ENCODE measurements at regions not wholly inside any gene's neighbourhood (a gene's known extent, or its start where the extent isn't known, plus 50 kb on each side); places are given as distances from the start of the nearest gene placed in this dataset.
"Not testable (repeated sequence)": the region's sequence is repeated elsewhere in the genome, so short reads cannot be mapped to it uniquely, and the experiment has no call there.

DNA sequence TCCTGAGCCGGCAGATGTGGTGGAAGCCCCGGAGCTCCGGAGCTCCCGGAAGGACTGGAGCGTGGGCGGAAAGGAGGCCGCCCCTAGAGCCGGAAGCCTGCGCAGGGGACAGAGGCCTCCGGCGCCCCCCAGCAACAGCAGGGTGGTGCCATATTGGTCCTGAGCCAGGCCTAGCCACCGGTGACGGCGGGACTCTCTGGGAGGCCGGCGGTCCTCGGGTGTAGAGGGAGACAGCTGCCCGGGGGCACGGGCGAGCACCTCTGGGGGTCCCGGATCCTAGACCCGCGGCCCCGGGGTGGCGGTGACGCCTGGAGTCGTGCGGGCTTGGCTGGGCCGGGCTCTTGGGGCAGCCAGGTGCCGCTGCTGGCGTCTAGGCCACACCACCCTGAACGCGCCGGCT is 1472.2 kb downstream of the FOXD4L5 start:
- DNase-seq (ENCODE audit: low spot score) = not testable (repeated sequence)

DNA sequence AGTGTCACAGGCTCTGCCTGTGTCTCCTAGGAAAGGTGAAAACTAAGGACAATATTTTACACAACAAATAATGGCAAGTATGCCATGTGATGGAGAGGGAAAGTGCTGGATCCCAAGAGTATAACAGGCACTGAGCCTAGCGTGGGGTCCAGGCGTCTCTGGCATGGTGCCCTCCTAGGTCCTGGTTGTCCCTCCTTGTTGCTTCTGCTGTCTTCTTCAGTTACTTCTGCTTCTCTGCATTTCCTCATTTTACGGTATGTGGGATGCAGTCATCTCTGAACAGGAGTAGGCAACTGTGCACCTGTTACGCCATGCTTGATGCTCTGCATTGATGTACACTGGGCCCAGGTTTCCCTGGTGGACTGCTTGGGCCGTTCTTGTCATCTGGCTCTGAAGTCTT is 1480.8 kb downstream of the FOXD4L5 start:
- not testable (repeated sequence) for DNase-seq (ENCODE audit: low spot score)

DNA sequence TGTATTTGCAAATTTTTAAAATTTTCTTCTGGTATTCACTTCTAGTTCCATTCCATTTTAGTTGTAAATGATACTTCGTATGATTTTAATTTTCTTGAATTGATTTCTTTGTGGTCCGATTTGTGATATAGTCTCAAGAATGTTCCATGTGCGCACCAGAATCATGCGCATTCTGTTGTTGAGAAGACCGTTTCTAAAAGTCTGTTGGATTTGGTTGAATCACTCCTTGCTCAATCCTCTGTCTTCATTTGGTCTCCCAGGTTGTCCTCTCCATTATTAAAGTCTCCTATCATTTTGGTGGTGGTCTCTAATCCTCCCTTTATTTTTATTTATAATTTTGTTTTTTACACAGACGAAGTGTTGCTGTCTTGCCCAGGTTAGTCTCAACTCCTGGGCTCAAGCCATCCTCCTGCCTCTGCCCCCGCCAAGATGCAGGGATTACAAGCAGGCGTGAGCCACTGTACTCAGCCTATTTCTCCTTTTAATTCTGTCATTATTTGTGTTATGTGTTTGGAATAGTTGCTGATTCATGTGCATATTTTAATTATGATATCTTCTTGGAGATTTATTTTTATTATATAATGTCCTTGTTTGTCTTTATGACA is 1490.8 kb downstream of the FOXD4L5 start:
- not testable (repeated sequence) for DNase-seq (ENCODE audit: low spot score)

DNA sequence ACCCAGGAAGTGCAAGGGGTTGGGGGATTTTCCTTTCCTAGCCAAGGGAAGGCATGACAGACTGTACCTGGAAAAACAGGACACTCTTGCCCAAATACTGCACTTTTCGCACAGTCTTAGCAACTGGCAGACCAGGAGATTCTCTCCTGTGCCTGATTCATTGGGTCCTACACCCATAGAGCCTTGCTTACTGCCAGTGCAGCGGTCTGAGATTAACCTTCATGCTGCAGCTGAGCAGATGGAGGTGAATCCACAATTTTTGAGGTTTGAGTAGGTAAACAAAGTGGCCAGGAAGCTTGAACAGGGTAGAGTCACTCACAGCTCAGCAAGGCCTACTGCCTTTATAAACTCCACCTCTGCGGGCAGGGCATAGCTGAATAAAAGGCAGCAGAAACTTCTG is 1497.6 kb downstream of the FOXD4L5 start:
- not testable (repeated sequence) for DNase-seq (ENCODE audit: low spot score)

- DNase-seq (ENCODE audit: low spot score) = not testable (repeated sequence)
Observed at GRCh38 chr9:63785059-63785458, 1500.0 kb downstream of the FOXD4L5 start.

- DNase-seq (ENCODE audit: low spot score) = not testable (repeated sequence)
Observed at GRCh38 chr9:63784421-63784820, 1500.6 kb downstream of the FOXD4L5 start.

DNA sequence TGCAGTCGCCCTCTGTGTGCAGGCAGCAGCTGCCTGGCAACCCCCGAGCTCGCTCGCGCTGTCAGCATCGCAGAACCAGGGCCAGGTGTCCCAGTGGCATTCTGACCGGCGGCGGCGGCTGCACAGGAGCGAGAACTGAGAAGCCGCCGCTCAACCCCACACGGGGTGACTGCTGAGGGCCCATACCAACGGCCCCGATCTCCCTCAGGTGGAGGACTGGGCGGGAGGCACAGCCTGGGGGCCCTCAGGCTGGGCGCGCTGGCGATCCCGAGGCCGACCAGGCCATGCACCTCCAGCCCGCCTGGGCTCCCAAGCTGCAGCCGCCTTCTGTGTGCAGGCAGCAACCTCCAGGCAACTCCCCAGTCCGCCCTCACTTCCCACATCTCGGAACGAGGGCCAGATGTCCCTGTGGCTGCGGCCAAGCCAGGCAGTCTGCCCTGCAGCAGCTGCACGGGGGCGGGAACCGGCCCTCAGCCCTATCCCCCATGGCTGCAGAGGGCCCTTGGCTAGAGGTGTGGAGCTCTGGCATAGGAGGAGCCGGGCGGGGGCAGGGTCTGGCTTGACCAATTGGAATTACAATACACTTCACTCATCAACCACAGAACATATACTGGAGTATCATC is 1503.1 kb downstream of the FOXD4L5 start:
- not testable (repeated sequence) for DNase-seq (ENCODE audit: low spot score)

GRCh38 chr9:63781390-63781789 is 1503.6 kb downstream of the FOXD4L5 start:
- not testable (repeated sequence) for DNase-seq (ENCODE audit: low spot score)

DNA sequence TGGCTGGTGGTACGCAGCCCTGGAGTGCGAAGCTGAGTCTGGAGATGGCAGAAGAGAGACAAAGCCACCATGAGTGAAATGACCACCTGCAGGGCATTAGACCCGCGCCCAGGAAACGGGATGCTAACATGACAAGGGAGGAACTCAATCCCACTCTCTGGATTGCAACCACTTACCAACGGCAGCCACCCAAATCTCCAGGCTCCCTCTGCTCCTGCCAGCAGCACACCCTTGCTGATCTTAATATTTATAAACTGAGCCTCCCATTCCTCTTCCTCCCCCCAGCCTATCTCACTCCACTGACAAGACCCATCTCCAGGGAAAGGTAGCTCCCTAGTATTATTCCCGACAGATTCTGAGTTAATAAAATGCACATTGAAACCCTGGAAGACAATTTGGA is 1508.8 kb downstream of the FOXD4L5 start:
- DNase-seq (ENCODE audit: low spot score) = not testable (repeated sequence)

DNA sequence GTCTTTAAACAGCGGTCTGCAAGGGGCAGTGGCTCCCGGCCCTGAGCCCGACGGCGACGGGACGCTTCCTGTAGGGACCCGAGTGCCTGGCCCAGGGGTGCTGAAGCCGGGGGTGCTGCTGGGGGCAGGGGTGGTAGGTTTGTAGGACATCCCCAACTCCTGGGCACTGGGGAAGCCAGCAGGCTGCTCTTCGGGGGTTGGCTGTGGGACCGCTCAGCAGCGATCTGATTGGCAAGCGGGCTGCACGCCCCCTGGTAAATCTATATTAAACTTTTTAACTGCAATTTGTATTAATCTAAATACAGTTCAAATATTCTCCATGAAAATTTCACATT is 1510.0 kb downstream of the FOXD4L5 start:
- not testable (repeated sequence) for DNase-seq (ENCODE audit: low spot score)

- DNase-seq (ENCODE audit: low spot score) = not testable (repeated sequence)
Observed at GRCh38 chr9:63774369-63775091, 1510.5 kb downstream of the FOXD4L5 start.

GRCh38 chr9:63762230-63762629 is 1522.8 kb downstream of the FOXD4L5 start:
- not testable (repeated sequence) for DNase-seq (ENCODE audit: low spot score)

GRCh38 chr9:63729021-63729420 is 1556.0 kb downstream of the FOXD4L5 start:
- not testable (repeated sequence) for DNase-seq (ENCODE audit: low spot score)

DNA sequence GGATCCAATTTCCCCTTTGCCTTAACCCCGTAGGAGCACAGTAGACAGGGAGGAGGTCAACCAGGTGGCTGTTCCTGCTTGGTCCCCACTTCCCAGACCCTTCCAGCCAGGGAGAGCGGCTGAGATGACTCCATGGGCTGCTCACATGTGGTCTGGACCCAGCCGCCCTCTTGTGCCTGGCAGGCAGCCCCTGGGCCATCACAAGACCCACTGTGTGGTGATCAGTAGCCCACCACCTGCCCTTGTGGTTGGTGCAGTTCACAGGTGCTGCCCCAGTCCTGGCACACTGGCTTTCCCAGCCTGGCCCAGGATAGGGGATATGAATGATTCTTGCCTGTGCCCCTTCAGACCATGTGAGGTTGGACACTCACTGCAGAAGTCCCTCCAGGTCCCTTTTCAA is 1556.7 kb downstream of the FOXD4L5 start:
- no peak for DNase-seq (ENCODE audit: low spot score)

DNA sequence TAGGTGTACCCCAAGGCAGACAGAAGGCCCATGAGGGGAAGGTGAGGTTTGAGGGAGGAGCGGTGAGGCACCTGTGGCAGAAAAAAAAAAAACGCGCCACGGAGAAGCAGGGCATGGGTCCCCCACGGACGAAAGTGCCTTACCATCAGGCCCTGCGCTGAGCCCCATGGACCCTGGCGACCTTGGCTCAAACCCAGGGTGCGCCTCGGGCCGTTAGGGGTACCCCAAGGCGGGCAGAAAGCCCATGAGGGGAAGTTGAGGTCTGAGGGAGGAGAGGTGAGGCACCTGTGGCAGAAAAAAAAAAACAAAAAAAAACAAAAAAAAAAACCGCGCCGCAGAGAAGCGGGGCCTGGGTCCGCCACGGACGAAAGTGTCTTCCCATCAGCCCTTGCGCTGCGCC is 1576.7 kb downstream of the FOXD4L5 start:
- not testable (repeated sequence) for DNase-seq (ENCODE audit: low spot score)

DNA sequence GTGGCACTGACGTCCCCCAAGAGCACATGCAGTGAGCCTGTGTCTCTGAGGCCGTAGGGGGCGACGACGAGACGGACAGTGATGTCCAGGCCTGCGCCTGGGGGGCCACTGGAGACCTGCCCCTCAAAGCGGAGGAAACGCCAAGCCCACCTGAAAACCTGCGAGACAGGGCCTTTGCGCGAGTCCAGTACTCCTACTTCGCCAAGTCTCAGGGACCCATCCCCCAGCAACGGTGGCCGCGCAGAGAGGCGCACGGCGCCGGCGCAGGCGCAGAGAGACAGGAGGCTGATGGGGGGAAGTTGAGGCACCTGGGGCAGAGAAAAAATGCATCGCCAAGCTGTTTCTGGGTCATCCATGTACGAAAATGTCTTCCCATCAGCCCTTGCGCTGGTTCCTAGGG is 1580.6 kb downstream of the FOXD4L5 start:
- not testable (repeated sequence) for DNase-seq (ENCODE audit: low spot score)

- DNase-seq (ENCODE audit: low spot score) = peak; percentile 1
Observed at GRCh38 chr9:63703670-63704069, 1581.3 kb downstream of the FOXD4L5 start.

GRCh38 chr9:63703138-63703665 is 1581.8 kb downstream of the FOXD4L5 start:
- DNase-seq (ENCODE audit: low spot score) = not testable (repeated sequence)
